SK-N-SH treated with all-trans-retinoic acid at 6 μM for 48 hours (cell line): ENCODE measurements at regions not wholly inside any gene's neighbourhood (a gene's known extent, or its start where the extent isn't known, plus 50 kb on each side); places are given as distances from the start of the nearest gene placed in this dataset.

ENCODE experiments used
- ARNTL ChIP-seq: fragments of 450-650 bp; formaldehyde crosslinking; IDR thresholded peaks from 2 replicates; pipeline ENCODE4 v1.5.0; 2020; ENCODE audit warnings: low read depth, mild to moderate bottlenecking, moderate library complexity, borderline replicate concordance
- CREB5 ChIP-seq: fragments of 250-450 bp; sonication (Bioruptor Pico); IDR thresholded peaks from 2 replicates; pipeline ENCODE4 v1.5.1; 2020; ENCODE audit warnings: low read depth, mild to moderate bottlenecking, moderate library complexity
- PATZ1 ChIP-seq: fragments of 250-450 bp; sonication (Bioruptor Pico); IDR thresholded peaks from 2 replicates; pipeline ENCODE4 v1.8.0; 2020; ENCODE audit warnings: mild to moderate bottlenecking, moderate library complexity, borderline replicate concordance
- POU6F1 ChIP-seq: fragments of 250-450 bp; sonication (Bioruptor Pico); IDR thresholded peaks from 2 replicates; pipeline ENCODE4 v1.8.0; 2021; ENCODE audit warnings: low read depth, mild to moderate bottlenecking, moderate library complexity, borderline replicate concordance
- ZFP30 ChIP-seq: fragments of 450-650 bp; formaldehyde crosslinking; IDR thresholded peaks from 2 replicates; pipeline ENCODE4 v1.5.0; 2022; ENCODE audit warnings: mild to moderate bottlenecking, moderate library complexity
- ZNF565 ChIP-seq: fragments of 450-650 bp; formaldehyde crosslinking; conservative IDR thresholded peaks from 2 replicates; pipeline ENCODE4 v1.5.0; 2020; ENCODE audit warnings: low read depth, mild to moderate bottlenecking, moderate library complexity

DNA sequence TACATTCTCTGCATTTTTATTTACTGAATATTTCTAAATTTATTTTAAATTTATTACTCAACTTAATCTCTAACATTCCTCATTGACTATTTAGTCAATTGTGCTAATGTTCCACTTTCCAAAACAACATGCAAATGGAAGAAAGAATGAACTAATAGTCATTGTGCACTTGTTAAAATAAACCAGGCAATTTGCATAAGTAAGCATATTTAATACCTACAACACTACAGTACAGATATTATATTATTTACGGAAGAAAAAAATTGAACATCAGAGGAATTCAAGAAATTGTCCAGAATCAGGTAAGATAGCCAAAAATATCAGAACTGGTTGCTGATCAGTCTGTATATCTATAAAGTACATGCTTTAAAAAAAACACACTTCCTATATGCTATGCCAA, 320.5 kb downstream of the CENPW start:
- TF ChIP-seq ZFP30 (CRISPR knock-in tag) (no peak), POU6F1 (CRISPR knock-in tag) (no peak), ZNF565 (CRISPR knock-in tag) (no peak), CREB5 (CRISPR knock-in tag) (no peak), PATZ1 (CRISPR knock-in tag) (no peak), ARNTL (CRISPR knock-in tag) (no peak)
